Natural killer cell (primary cell): ENCODE measurements at regions not wholly inside any gene's neighbourhood (a gene's known extent, or its start where the extent isn't known, plus 50 kb on each side); places are given as distances from the start of the nearest gene placed in this dataset.

Experiments
- ATAC-seq, 3 donors: fragments of 150-1000 bp in 2 of 3; fragments of 200-7000 bp in 1 of 3; cut with Tn5 transposase; 1 replicate in 1 of 3; 2 replicates in 2 of 3; pipeline ENCODE4 v1.10.0; 2021; ENCODE audit warnings: mild to moderate bottlenecking in 2 of 3, moderate library complexity in 2 of 3
- DNase-seq, 2 donors: peaks; one replicate each; pipeline versions ENCODE4 v3.0.0 to v3.0.0-alpha.2; 2013 to 2021; ENCODE audit warnings: mixed read lengths in 1 of 2
- H3K27ac ChIP-seq: one replicate; pipeline ENCODE4 v1.5.1; 2013; ENCODE audit warnings: mild to moderate bottlenecking, low read length
- H3K27me3 ChIP-seq: one replicate; pipeline ENCODE4 v1.6.1; 2013; ENCODE audit warnings: low read length; ENCODE audit not compliant: control insufficient read depth, insufficient read depth
- H3K36me3 ChIP-seq: one replicate; pipeline ENCODE4 v1.6.1; 2013; ENCODE audit warnings: low read length; ENCODE audit not compliant: control insufficient read depth, insufficient read depth
- H3K4me1 ChIP-seq: one replicate; pipeline ENCODE4 v1.6.1; 2013; ENCODE audit warnings: low read length; ENCODE audit not compliant: control insufficient read depth, insufficient read depth
- H3K4me3 ChIP-seq: one replicate; pipeline ENCODE4 v1.5.1; 2013; ENCODE audit warnings: low read length
- H3K9me3 ChIP-seq: one replicate; pipeline ENCODE4 v1.6.1; 2013; ENCODE audit warnings: low read length; ENCODE audit not compliant: control insufficient read depth, insufficient read depth
- H3K27ac Mint-ChIP-seq, 2 donors: one replicate each; pipeline ENCODE4 v1.8.0; 2022; ENCODE audit warnings: mild to moderate bottlenecking in 2 of 2, mixed read lengths in 2 of 2, moderate library complexity in 1 of 2
- H3K27me3 Mint-ChIP-seq, 2 donors: one replicate each; pipeline ENCODE4 v1.8.0; 2022; ENCODE audit warnings: low read depth in 2 of 2, mixed read lengths in 2 of 2
- H3K36me3 Mint-ChIP-seq: one replicate; pipeline ENCODE4 v1.8.0; 2022; ENCODE audit warnings: mixed read lengths
- H3K4me1 Mint-ChIP-seq, 2 donors: one replicate each; pipeline ENCODE4 v1.8.0; 2022; ENCODE audit warnings: mixed read lengths in 2 of 2
- H3K4me3 Mint-ChIP-seq: one replicate; pipeline ENCODE4 v1.8.0; 2022; ENCODE audit warnings: mild to moderate bottlenecking, moderate library complexity, mixed read lengths
- H3K9me3 Mint-ChIP-seq, 2 donors: one replicate each; pipeline ENCODE4 v1.8.0; 2022; ENCODE audit warnings: mixed read lengths in 2 of 2
- WGBS: methylation state at CpG from one replicate; pipeline ENCODE4 v1.1.7; 2013; ENCODE audit warnings: missing lambda C conversion rate; ENCODE audit not compliant: insufficient coverage; 5-methylcytosine and 5-hydroxymethylcytosine counted together
- intact Hi-C: fragments of 100-400 bp; cut with micrococcal nuclease; formaldehyde crosslinking; loops from one replicate; pipeline ENCODE4 v1.14.2; 2022
- TF ChIP-seq, protein P1 (sequence below): fragments of 200-600 bp; IDR thresholded peaks from one replicate; pipeline ENCODE4 v1.8.0; 2022; ENCODE audit warnings: antibody characterized with exemption

DNA sequence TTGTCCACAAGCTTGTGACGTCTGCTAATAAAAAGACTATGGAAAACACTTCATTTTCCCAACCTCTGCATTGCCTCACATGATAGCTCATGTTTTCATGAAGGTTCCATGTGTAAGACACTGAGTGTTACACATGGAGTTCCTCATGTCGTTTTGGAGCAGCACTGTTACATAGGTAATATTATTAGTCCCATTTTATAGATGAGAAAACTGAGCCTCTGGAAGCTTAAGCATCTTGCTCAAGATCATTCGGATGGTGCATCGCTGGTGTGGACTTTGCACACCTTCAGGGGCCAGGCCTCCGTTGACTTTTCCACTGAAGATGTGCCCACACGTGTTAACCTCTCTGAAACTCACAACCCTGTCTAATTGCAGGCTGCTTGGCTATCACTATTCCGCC, 743.4 kb downstream of the UQCRFS1 start:
- WGBS: 79% methylated on average over 7 of the region's 7 CpGs

DNA sequence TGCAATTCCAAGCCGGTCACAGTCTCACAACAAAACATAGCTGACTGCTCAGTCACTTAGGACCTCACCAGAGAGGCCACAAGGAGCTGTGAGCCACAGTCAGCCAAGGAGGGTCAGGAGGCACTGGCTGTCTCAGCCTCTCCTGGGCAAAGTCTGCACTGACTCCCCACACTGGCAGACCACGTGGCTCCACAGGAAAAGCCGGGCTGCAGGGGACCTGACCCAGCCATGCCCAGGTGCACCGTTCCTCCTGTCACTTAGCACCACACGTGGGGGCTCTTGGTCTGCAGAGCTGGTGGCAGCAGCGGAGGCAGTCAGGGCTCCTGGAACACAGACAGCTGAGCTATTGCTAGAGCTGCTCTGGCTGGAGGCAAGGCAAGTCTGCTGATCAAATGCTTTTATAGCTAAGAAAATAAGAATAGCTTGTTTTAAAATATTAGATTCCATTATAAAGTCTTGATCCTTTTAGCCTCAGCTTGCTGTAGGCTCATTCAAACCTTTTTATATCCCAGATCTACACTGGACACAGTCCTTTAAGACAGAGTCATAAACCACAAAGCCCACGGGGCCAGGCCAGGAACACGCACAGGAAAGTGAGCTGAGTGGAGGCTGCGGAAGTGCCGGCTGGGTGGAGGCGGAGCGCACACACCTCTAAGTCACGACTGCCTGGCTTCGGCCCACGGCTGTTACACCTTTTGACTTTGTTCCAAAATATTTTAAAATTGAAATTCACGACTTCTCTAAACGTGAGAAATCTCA, 744.1 kb downstream of the UQCRFS1 start:
- Histone ChIP-seq H3K4me3 (no peak overlapping the region), H3K36me3 (no peaks in the 10 kb centered on the region), H3K27me3 (no peaks in the 10 kb centered on the region), H3K9me3 (no peaks in the 10 kb centered on the region), H3K27ac (peak overlapping the region; percentile 71), H3K4me1 (peaks cover 61% of the 10 kb centered on the region)
- Mint-ChIP-seq H3K27ac (peak overlapping the region; percentile 67 to 81), H3K4me1 (peaks cover 73 to 78% of the 10 kb centered on the region in 2 donors), H3K9me3 (no peaks in the 10 kb centered on the region), H3K27me3 (no peaks in the 10 kb centered on the region), H3K4me3 (peak overlapping the region; percentile 70), H3K36me3 (no peaks in the 10 kb centered on the region)
- 1% methylated on average over 17 of the region's 17 CpGs for WGBS
- ATAC-seq: peak; percentile 78 to 84 (median 79)
- intact Hi-C loops: loop anchor here (5.0 kb wide), 1 partner anchor 33 kb away; no protein-coding TSS in a partner anchor
- TF ChIP-seq, protein P1, sequence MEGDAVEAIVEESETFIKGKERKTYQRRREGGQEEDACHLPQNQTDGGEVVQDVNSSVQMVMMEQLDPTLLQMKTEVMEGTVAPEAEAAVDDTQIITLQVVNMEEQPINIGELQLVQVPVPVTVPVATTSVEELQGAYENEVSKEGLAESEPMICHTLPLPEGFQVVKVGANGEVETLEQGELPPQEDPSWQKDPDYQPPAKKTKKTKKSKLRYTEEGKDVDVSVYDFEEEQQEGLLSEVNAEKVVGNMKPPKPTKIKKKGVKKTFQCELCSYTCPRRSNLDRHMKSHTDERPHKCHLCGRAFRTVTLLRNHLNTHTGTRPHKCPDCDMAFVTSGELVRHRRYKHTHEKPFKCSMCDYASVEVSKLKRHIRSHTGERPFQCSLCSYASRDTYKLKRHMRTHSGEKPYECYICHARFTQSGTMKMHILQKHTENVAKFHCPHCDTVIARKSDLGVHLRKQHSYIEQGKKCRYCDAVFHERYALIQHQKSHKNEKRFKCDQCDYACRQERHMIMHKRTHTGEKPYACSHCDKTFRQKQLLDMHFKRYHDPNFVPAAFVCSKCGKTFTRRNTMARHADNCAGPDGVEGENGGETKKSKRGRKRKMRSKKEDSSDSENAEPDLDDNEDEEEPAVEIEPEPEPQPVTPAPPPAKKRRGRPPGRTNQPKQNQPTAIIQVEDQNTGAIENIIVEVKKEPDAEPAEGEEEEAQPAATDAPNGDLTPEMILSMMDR: no peak
- DNase-seq: peak; percentile 29 to 46

More for the DNA sequence above, 743.4 kb downstream of the UQCRFS1 start:
- no peak for DNase-seq
- TF ChIP-seq, protein P1: no peak
- no peak for ATAC-seq
- Histone ChIP-seq H3K36me3 (no peaks in the 10 kb centered on the region), H3K9me3 (no peaks in the 10 kb centered on the region), H3K27ac (peak overlapping the region; percentile 71), H3K27me3 (no peaks in the 10 kb centered on the region), H3K4me3 (no peak overlapping the region), H3K4me1 (peaks cover 61% of the 10 kb centered on the region)
- Mint-ChIP-seq H3K36me3 (no peaks in the 10 kb centered on the region), H3K4me3 (peak overlapping the region; percentile 70), H3K9me3 (no peaks in the 10 kb centered on the region), H3K4me1 (peaks cover 73 to 77% of the 10 kb centered on the region in 2 donors), H3K27me3 (no peaks in the 10 kb centered on the region), H3K27ac (peak overlapping the region; percentile 67 to 81)
- intact Hi-C loops: loop anchor here (5.0 kb wide), 1 partner anchor 33 kb away; no protein-coding TSS in a partner anchor

DNA sequence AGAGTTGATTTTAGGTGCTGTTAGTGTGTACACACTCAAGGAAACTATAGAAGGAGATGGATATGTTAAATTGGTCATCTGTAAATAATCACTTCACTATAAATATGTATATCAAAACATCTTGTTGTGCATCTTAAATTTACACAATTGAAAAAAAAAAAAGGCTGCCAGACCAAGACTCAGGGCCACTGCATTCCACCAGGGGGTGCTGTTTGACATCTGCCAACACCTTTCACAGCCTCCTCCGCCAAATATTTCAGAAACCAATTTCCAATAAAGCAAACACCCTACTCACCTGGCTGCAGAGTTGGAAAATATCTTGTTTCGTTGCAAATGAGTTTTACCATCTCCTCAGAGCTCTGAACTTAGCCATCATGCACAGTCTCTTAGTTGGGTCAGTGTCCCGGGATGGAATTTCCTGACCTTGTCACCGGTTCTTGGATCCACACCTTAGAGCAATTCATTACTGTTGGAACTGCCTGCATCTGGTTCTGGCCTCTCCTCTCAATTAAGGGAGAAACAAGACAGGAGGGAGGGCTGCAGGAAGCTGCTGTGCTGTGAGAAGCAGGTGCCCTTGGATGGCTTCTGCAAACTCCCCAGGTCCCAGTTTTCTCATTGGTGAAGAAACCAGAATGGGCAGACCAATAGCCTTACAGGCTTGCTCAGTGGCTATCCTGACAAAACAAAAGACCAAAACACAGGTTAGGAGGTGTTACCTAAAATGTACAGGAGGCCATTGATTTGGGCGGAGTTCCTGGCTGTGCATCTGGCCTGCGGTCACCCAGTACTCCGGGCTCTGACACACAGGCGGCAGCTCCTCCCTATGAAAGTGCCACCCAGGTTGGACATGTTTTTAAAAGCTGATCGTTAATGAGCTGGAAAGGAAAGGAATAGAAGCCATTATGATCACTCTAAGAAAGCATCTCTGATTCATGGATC, 746.6 kb downstream of the UQCRFS1 start:
- TF ChIP-seq, protein P1: peak; percentile 89
- peak; percentile 78 to 79 for DNase-seq
- no peak overlapping the region for H3K4me3 ChIP-seq
- H3K36me3 Mint-ChIP-seq: no peaks in the 10 kb centered on the region
- H3K27me3 Mint-ChIP-seq: no peaks in the 10 kb centered on the region
- no peaks in the 10 kb centered on the region for H3K9me3 Mint-ChIP-seq
- H3K27ac ChIP-seq: no peak overlapping the region
- intact Hi-C loops: loop anchor here (1.0 to 5.0 kb wide), 3 partner anchors 36 to 244 kb away; no protein-coding TSS in a partner anchor
- WGBS: 75% methylated on average over 9 of the region's 9 CpGs
- H3K4me1 ChIP-seq: peaks cover 47% of the 10 kb centered on the region
- no peaks in the 10 kb centered on the region for H3K9me3 ChIP-seq
- peaks cover 53 to 63% of the 10 kb centered on the region in 2 donors for H3K4me1 Mint-ChIP-seq
- H3K27me3 ChIP-seq: no peaks in the 10 kb centered on the region
- peak overlapping the region in 1 of 2 donors; percentile 50 for H3K27ac Mint-ChIP-seq
- H3K36me3 ChIP-seq: no peaks in the 10 kb centered on the region
- no peak overlapping the region for H3K4me3 Mint-ChIP-seq
- ATAC-seq: peak; percentile 37 to 60 (median 58)
